ENCODE measurements at regions not wholly inside any gene's neighbourhood (a gene's known extent, or its start where the extent isn't known, plus 50 kb on each side); places are given as distances from the start of the nearest gene placed in this dataset.

DNA sequence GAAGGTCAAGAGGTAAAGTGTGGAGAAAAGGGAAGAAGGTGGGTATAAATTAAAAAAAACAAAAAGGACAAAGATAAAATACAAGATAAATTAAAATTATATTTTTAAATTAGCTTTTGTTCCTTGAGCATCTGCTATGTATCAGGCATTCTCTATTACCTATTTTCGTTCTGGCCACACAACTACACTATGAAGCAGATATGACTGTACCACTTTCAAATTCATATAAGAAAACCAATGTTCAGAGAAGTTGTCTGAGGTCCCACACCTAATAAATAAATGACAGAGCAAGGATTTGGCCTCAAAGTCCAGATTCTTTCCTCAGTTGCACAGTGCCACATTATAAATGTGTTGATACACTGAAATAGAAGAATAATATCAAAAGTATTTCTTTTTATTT, 103.8 kb upstream of the PCDH15 start:
- no peak for DNase-seq (ENCODE audit: low spot score, unreplicated experiment)
- Mint-ChIP-seq H3K27me3 (no peaks in the 10 kb centered on the region), H3K4me3 (ENCODE audit: low read depth) (no peak overlapping the region), H3K27ac (no peak overlapping the region), H3K9me3 (ENCODE audit: low read depth) (no peaks in the 10 kb centered on the region), H3K4me1 (ENCODE audit: low read depth) (no peaks in the 10 kb centered on the region), H3K36me3 (ENCODE audit: insufficient read depth) (no peaks in the 10 kb centered on the region)
- TF ChIP-seq, protein P1, sequence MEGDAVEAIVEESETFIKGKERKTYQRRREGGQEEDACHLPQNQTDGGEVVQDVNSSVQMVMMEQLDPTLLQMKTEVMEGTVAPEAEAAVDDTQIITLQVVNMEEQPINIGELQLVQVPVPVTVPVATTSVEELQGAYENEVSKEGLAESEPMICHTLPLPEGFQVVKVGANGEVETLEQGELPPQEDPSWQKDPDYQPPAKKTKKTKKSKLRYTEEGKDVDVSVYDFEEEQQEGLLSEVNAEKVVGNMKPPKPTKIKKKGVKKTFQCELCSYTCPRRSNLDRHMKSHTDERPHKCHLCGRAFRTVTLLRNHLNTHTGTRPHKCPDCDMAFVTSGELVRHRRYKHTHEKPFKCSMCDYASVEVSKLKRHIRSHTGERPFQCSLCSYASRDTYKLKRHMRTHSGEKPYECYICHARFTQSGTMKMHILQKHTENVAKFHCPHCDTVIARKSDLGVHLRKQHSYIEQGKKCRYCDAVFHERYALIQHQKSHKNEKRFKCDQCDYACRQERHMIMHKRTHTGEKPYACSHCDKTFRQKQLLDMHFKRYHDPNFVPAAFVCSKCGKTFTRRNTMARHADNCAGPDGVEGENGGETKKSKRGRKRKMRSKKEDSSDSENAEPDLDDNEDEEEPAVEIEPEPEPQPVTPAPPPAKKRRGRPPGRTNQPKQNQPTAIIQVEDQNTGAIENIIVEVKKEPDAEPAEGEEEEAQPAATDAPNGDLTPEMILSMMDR (IDR thresholded peaks at IDR 0.05; ENCODE audit: unreplicated experiment), result no peak

DNA sequence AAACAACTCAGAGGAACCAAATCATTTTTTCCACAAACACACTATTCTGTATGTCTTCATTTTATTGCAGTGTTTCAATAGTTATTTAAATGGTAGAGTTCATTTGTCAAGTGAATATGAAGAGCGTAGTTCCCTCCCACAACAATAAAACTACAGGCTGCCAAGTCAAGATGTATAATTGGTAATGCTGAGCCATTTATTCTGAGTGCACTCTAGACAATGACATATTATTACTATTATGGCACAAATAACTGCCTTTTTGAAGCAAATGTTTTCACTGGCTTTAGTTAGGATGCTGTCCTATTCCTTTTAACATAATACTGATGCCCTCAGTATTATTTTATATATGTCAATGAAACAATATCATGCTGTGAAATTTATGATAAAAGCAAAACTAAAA, 102.7 kb upstream of the PCDH15 start:
- TF ChIP-seq, protein P1 (IDR thresholded peaks at IDR 0.05; ENCODE audit: unreplicated experiment), result no peak
- Mint-ChIP-seq H3K36me3 (ENCODE audit: insufficient read depth) (no peaks in the 10 kb centered on the region), H3K27me3 (no peaks in the 10 kb centered on the region)

DNA sequence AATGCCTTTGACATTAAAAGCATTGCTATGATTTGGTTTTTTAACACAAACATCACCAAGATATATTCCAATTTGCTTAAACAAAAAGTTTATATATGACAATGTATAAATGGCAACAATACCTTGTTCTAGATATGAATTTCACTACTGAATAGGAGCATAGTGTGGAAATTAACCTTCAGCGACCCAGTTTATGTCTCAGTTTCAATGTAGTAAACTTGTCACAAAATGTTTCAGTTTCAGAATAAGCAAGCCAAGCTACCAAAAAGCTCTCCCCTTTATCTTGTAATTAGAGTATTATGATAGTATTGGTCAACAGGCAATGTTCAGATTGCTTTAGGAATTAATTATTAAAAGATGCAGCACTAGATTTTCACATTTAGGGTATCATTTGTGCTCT, 99.6 kb upstream of the PCDH15 start:
- TF ChIP-seq, protein P1 (IDR thresholded peaks at IDR 0.05; ENCODE audit: unreplicated experiment), result no peak
- Mint-ChIP-seq H3K36me3 (ENCODE audit: insufficient read depth) (no peaks in the 10 kb centered on the region), H3K27ac (no peak overlapping the region), H3K9me3 (ENCODE audit: low read depth) (no peaks in the 10 kb centered on the region), H3K4me3 (ENCODE audit: low read depth) (no peak overlapping the region), H3K27me3 (no peaks in the 10 kb centered on the region), H3K4me1 (ENCODE audit: low read depth) (no peaks in the 10 kb centered on the region)
- no peak for DNase-seq (ENCODE audit: low spot score, unreplicated experiment)

More for the DNA sequence above, 102.7 kb upstream of the PCDH15 start:
- Mint-ChIP-seq H3K4me1 (ENCODE audit: low read depth) (no peaks in the 10 kb centered on the region), H3K27ac (peak overlapping the region; percentile 71), H3K9me3 (ENCODE audit: low read depth) (no peaks in the 10 kb centered on the region), H3K4me3 (ENCODE audit: low read depth) (no peak overlapping the region)
- DNase-seq (ENCODE audit: low spot score, unreplicated experiment), result no peak

DNA sequence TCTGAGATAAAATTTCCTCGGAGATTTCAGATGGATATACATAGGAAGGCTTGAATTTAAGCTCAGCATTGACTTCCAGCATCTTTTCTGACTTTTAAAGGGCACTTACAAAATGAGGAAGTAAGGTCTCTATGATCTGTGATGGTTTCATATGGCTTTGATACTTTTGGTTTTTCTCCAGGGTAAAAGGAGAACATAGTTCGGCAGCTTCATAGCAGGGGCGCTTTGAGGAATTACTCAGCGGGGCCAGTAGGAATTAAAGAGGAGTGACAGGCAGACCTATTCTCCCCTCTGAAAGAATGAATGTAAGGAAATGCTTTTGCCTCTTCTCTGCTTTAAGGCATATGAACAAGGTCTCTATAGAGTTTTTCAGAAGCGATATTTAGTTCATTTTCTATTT, 80.0 kb upstream of the PCDH15 start:
- DNase-seq (ENCODE audit: low spot score, unreplicated experiment), result no peak
- Mint-ChIP-seq H3K36me3 (ENCODE audit: insufficient read depth) (no peaks in the 10 kb centered on the region), H3K9me3 (ENCODE audit: low read depth) (peaks cover 4% of the 10 kb centered on the region), H3K27me3 (peaks cover 5% of the 10 kb centered on the region), H3K27ac (no peak overlapping the region), H3K4me3 (ENCODE audit: low read depth) (no peak overlapping the region), H3K4me1 (ENCODE audit: low read depth) (no peaks in the 10 kb centered on the region)
- TF ChIP-seq, protein P1 (IDR thresholded peaks at IDR 0.05; ENCODE audit: unreplicated experiment), result no peak

DNA sequence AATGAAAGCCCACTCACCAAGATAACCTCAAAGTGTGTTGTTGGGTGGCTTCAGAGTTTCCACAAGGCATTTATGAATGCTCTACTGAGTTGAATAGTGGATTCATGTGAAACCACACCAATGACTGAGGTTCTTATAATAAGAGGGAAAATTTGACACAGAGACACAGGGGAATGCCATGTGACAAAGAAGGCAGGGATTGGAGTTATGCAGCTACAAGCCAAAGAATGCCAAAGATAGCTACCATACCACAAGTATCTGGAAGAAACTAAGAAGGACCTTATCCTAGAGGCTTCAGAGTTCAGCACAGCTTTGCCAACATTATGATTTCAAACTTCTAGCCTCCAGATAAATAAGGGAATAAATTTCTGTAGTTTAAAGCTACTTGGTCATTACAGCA, 68.0 kb upstream of the PCDH15 start:
- no peak overlapping the region for H3K4me3 Mint-ChIP-seq (ENCODE audit: low read depth)
- H3K4me1 Mint-ChIP-seq (ENCODE audit: low read depth), result no peaks in the 10 kb centered on the region
- no peak for DNase-seq (ENCODE audit: low spot score, unreplicated experiment)
- no peaks in the 10 kb centered on the region for H3K36me3 Mint-ChIP-seq (ENCODE audit: insufficient read depth)
- H3K9me3 Mint-ChIP-seq (ENCODE audit: low read depth), result no peaks in the 10 kb centered on the region
- TF ChIP-seq, protein P1 (IDR thresholded peaks at IDR 0.05; ENCODE audit: unreplicated experiment), result no peak
- H3K27me3 Mint-ChIP-seq, result no peaks in the 10 kb centered on the region
- no peak overlapping the region for H3K27ac Mint-ChIP-seq
